ENCODE measurements at regions not wholly inside any gene's neighbourhood (a gene's known extent, or its start where the extent isn't known, plus 50 kb on each side); places are given as distances from the start of the nearest gene placed in this dataset.

- Histone ChIP-seq H3K27ac (no peak overlapping the region), H3K36me3 (no peaks in the 10 kb centered on the region), H3K4me3 (ENCODE audit: low read depth, low read length) (no peak overlapping the region), H3K9me3 (ENCODE audit: severe bottlenecking) (no peaks in the 10 kb centered on the region), H3K27me3 (ENCODE audit: insufficient read depth, low read depth, severe bottlenecking) (no peaks in the 10 kb centered on the region)
- no peak for DNase-seq
- TF ChIP-seq CTCF (IDR thresholded peaks at IDR 0.05; ENCODE audit: low read depth, low read length), result no peak
Observed at GRCh38 chr3:189569473-189569872, 61.7 kb upstream of the TP63 start.

- Histone ChIP-seq H3K27ac (no peak overlapping the region), H3K4me3 (ENCODE audit: low read depth, low read length) (no peak overlapping the region), H3K9me3 (ENCODE audit: severe bottlenecking) (no peaks in the 10 kb centered on the region), H3K36me3 (no peaks in the 10 kb centered on the region), H3K27me3 (ENCODE audit: insufficient read depth, low read depth, severe bottlenecking) (no peaks in the 10 kb centered on the region)
- DNase-seq, result no peak
- TF ChIP-seq CTCF (IDR thresholded peaks at IDR 0.05; ENCODE audit: low read depth, low read length), result no peak
Observed at GRCh38 chr3:189570916-189571315, 60.3 kb upstream of the TP63 start.

GRCh38 chr3:189572249-189572648, 58.9 kb upstream of the TP63 start:
- no peak overlapping the region for H3K27ac ChIP-seq

GRCh38 chr3:189573004-189573403, 58.2 kb upstream of the TP63 start:
- no peak for DNase-seq
- Histone ChIP-seq H3K27me3 (ENCODE audit: insufficient read depth, low read depth, severe bottlenecking) (no peaks in the 10 kb centered on the region), H3K4me3 (ENCODE audit: low read depth, low read length) (no peak overlapping the region), H3K9me3 (ENCODE audit: severe bottlenecking) (no peaks in the 10 kb centered on the region), H3K36me3 (no peaks in the 10 kb centered on the region), H3K27ac (no peak overlapping the region)
- no peak for TF ChIP-seq CTCF (IDR thresholded peaks at IDR 0.05; ENCODE audit: low read depth, low read length)

More at GRCh38 chr3:189572249-189572648, 58.9 kb upstream of the TP63 start:
- Histone ChIP-seq H3K36me3 (no peaks in the 10 kb centered on the region), H3K9me3 (ENCODE audit: severe bottlenecking) (no peaks in the 10 kb centered on the region), H3K4me3 (ENCODE audit: low read depth, low read length) (no peak overlapping the region), H3K27me3 (ENCODE audit: insufficient read depth, low read depth, severe bottlenecking) (no peaks in the 10 kb centered on the region)
- DNase-seq, result no peak
- no peak for TF ChIP-seq CTCF (IDR thresholded peaks at IDR 0.05; ENCODE audit: low read depth, low read length)

- Histone ChIP-seq H3K36me3 (no peaks in the 10 kb centered on the region), H3K27me3 (ENCODE audit: insufficient read depth, low read depth, severe bottlenecking) (no peaks in the 10 kb centered on the region), H3K4me3 (ENCODE audit: low read depth, low read length) (no peak overlapping the region), H3K9me3 (ENCODE audit: severe bottlenecking) (no peaks in the 10 kb centered on the region), H3K27ac (no peak overlapping the region)
- no peak for TF ChIP-seq CTCF (IDR thresholded peaks at IDR 0.05; ENCODE audit: low read depth, low read length)
- no peak for DNase-seq
Observed at GRCh38 chr3:189576486-189576885, 54.7 kb upstream of the TP63 start.
